ENCODE measurements at regions not wholly inside any gene's neighbourhood (a gene's known extent, or its start where the extent isn't known, plus 50 kb on each side); places are given as distances from the start of the nearest gene placed in this dataset.
A peak's percentile ranks its signal among the peaks of the same experiment; 100 is the strongest.

DNA sequence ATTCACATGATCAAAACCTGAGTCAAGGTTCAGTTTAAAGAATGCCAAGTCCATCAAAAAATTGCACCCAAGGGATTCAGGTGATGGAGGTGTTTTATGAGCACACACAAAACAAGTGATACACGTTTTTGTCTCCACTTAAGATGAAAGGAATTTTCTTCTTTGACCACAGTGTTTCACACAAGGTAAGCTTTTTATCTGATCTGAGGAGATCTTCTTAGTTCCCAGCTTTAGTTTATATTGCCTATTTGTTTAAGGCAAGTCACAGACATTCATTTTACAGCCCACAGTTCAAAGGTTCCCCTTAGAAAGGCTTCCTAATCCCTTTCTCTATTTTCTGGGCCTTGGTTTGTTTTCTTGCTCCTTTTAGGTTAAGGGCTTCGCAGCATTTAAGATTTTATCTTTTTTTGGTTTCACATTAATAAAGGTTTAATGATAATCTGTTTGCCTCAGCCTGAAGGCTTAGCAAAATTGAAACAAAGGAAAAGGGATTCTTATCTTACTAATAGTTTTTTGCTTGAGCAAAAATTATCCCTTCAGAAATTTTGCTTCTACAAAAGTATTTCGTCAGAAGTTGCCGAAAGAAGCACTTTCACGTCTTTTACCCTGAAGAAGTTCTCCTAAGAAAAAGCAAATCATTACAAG lies 420.5 kb upstream of the NAALADL2 start:
- TF ChIP-seq POLR2AphosphoS5 (IDR thresholded peaks at IDR 0.05; ENCODE audit: insufficient read depth in 1 of 2, low read depth in 1 of 2) (no peak), POLR2A (IDR thresholded peaks at IDR 0.05) (no peak)
- TF ChIP-seq, protein P1, sequence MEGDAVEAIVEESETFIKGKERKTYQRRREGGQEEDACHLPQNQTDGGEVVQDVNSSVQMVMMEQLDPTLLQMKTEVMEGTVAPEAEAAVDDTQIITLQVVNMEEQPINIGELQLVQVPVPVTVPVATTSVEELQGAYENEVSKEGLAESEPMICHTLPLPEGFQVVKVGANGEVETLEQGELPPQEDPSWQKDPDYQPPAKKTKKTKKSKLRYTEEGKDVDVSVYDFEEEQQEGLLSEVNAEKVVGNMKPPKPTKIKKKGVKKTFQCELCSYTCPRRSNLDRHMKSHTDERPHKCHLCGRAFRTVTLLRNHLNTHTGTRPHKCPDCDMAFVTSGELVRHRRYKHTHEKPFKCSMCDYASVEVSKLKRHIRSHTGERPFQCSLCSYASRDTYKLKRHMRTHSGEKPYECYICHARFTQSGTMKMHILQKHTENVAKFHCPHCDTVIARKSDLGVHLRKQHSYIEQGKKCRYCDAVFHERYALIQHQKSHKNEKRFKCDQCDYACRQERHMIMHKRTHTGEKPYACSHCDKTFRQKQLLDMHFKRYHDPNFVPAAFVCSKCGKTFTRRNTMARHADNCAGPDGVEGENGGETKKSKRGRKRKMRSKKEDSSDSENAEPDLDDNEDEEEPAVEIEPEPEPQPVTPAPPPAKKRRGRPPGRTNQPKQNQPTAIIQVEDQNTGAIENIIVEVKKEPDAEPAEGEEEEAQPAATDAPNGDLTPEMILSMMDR (IDR thresholded peaks at IDR 0.05), result no peak
- Histone ChIP-seq H3K27me3 (no peaks in the 10 kb centered on the region), H3K36me3 (no peaks in the 10 kb centered on the region), H3K27ac (peak overlapping the region; percentile 51), H3K4me3 (peak overlapping the region in 1 of 2 donors; percentile 68), H3K9me3 (no peaks in the 10 kb centered on the region), H3K4me1 (peaks cover 28% of the 10 kb centered on the region)
- DNase-seq (ENCODE audit: extremely low spot score in 2 of 2), result no peak
- intact Hi-C loops (cut with DNase I), result no loop called here

DNA sequence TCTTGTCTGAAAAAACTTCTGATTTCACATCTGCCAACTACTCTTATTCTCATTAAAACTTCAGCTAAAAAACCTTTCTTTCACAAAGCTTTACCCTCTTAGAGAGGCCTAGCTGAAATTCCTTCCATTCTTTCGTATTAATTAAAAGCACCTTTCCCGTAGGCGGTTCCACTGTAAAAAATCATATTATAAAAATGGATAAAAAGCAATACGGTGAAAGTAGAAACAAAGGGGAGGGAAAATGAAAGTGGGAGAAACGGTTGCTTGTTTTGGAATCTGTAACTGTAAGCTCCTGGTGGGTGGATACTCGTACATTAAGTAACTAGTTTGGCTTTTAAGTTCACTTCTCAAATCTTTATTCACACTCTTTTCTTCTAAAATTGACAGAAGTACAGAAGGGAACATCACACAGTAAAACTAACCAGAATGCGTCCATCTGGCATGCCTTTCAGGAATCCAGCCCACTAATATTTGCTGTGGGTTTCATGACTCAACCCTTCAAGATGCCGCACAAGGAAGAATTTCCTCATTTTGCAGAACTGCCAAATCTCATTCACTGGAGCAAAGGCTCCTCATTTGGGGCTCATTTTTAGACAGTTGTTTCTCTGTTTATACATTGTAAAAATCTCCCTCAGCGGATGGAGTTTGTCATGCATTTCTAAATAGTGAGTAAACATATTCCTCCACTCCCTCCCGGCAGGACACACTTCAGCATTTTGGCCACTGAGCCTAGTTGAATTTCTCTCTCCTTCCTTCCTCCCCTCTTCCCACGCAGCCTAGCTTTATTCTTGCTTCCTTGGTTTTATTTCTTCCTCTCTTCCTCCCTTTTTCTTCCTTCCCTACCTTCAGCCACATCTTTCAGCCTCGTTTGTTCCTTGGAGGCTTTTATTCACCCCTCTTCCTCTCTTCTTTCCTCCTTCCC lies 419.5 kb upstream of the NAALADL2 start:
- peak overlapping the region; percentile 91 for H3K27ac ChIP-seq
- intact Hi-C loops (cut with DNase I), result no loop called here
- DNase-seq (ENCODE audit: extremely low spot score in 2 of 2), result no peak
- no peaks in the 10 kb centered on the region for H3K9me3 ChIP-seq
- no peaks in the 10 kb centered on the region for H3K36me3 ChIP-seq
- H3K4me1 ChIP-seq, result peaks cover 28% of the 10 kb centered on the region
- H3K27me3 ChIP-seq, result no peaks in the 10 kb centered on the region
- peak overlapping the region; percentile 67 to 68 for H3K4me3 ChIP-seq
- TF ChIP-seq POLR2AphosphoS5 (IDR thresholded peaks at IDR 0.05; ENCODE audit: insufficient read depth in 1 of 2, low read depth in 1 of 2), result no peak
- no peak for TF ChIP-seq POLR2A (IDR thresholded peaks at IDR 0.05)
- TF ChIP-seq, protein P1 (IDR thresholded peaks at IDR 0.05), result no peak

DNA sequence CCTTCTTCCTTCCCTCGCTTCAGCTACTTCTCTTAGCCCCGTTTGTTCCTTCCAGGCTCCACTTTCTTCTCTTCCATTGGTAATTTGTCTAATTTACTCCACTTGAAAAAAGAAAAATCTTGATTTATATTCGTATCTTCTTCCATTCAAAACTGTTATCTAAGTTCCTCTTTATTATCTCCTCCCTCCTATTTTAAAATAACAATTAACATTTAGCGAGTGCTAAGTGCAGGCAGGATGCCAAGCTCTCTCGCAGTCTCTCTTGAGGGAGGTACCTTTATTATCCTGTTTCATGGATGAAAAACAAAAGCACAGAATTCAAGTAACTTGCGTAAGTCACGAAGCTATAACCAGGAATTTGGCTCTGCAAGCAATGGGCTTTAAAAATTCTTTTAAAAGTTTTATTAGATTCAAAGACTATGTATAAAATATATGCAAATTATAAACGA lies 418.9 kb upstream of the NAALADL2 start:
- Histone ChIP-seq H3K4me3 (peak overlapping the region; percentile 67 to 68), H3K36me3 (no peaks in the 10 kb centered on the region), H3K4me1 (peaks cover 28% of the 10 kb centered on the region), H3K27me3 (no peaks in the 10 kb centered on the region), H3K9me3 (no peaks in the 10 kb centered on the region), H3K27ac (peak overlapping the region; percentile 91)
- TF ChIP-seq, protein P1 (IDR thresholded peaks at IDR 0.05), result no peak
- TF ChIP-seq POLR2AphosphoS5 (IDR thresholded peaks at IDR 0.05; ENCODE audit: insufficient read depth in 1 of 2, low read depth in 1 of 2) (no peak), POLR2A (IDR thresholded peaks at IDR 0.05) (no peak)
- DNase-seq (ENCODE audit: extremely low spot score in 2 of 2), result no peak
- intact Hi-C loops (cut with DNase I), result no loop called here

DNA sequence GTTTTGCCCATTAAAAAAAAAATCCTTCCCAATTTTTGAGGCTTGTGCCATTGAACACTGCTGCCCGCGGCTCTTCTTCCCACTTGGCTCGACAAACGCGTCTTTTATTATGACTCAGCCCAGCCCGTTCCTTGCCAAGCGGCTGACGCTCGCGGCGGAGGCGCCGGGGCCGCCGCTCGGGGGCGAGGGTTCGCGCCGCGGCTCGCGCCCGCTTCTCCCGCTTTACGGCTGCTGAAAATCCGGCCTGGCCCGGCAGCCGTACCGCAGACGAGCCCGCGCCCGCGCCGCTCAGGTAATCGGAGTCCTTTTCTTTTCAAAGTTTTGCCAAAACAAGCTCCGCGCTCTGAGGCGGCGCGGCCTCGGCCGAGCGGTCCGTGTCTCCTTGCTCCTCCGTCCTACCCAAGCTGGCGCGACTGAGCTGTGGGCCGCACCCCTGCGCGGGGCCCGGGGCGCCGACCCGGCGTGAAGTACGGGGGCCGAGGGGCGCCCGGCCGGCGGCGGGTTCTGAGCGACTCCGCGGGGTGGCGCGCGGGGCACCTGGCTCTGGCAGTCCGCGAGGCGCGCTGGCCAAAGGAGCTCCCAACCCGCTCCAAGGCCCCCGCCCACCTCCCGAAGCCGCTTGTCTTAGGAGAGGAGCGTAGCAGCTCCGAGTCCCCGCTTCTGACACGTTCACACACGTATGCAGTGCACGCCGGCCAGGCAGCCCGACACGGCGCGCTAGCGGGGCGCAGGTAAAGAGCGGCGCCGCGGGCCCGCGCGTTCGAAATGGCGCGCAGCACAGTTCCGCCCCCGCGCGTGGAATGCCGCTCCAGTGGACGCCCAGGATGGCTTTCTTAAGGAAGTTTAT lies 418.2 kb upstream of the NAALADL2 start:
- TF ChIP-seq, protein P1 (IDR thresholded peaks at IDR 0.05), result no peak
- TF ChIP-seq POLR2AphosphoS5 (IDR thresholded peaks at IDR 0.05; ENCODE audit: insufficient read depth in 1 of 2, low read depth in 1 of 2), result peak in 1 of 2 donors; percentile 75
- no peaks in the 10 kb centered on the region for H3K9me3 ChIP-seq
- intact Hi-C loops (cut with DNase I), result no loop called here

More for the DNA sequence above, 418.2 kb upstream of the NAALADL2 start:
- Histone ChIP-seq H3K27ac (peak overlapping the region; percentile 91), H3K4me3 (peak overlapping the region; percentile 67 to 68), H3K27me3 (no peaks in the 10 kb centered on the region), H3K4me1 (peaks cover 28% of the 10 kb centered on the region), H3K36me3 (no peaks in the 10 kb centered on the region)
- DNase-seq (ENCODE audit: extremely low spot score in 2 of 2), result peak in 1 of 2 donors; percentile 92

All from vagina (tissue), 2 donors.